CD14-positive monocyte (primary cell): ENCODE measurements at regions not wholly inside any gene's neighbourhood (a gene's known extent, or its start where the extent isn't known, plus 50 kb on each side); places are given as distances from the start of the nearest gene placed in this dataset.
"Not testable (repeated sequence)": the region's sequence is repeated elsewhere in the genome, so short reads cannot be mapped to it uniquely, and the experiment has no call there.

Source experiments
- DNase-seq, 3 donors: peaks; one replicate each; pipeline ENCODE4 v3.0.0-alpha.2; 2011 to 2022
- H2AFZ ChIP-seq: 2 replicates; pipeline ENCODE4 v1.6.0; 2012; ENCODE audit warnings: mild to moderate bottlenecking, low read depth, low read length, inconsistent platforms; ENCODE audit not compliant: insufficient read depth, poor library complexity, severe bottlenecking
- H3K27ac ChIP-seq, 2 donors: 1 replicate in 1 of 2; 2 replicates in 1 of 2; pipeline ENCODE4 v1.5.1; 2012 to 2013; ENCODE audit warnings: low read length in 2 of 2, control low read depth in 1 of 2, inconsistent platforms in 1 of 2, low read depth in 1 of 2, mild to moderate bottlenecking in 1 of 2
- H3K27me3 ChIP-seq, 2 donors: one replicate each; pipeline versions ENCODE4 v1.6.0 to v1.6.1; 2011 to 2013; ENCODE audit warnings: low read length in 2 of 2; ENCODE audit not compliant: control insufficient read depth in 2 of 2, insufficient read depth in 2 of 2
- H3K36me3 ChIP-seq, 2 donors: replicated peaks in 1 of 2; 1 replicate in 1 of 2; 2 replicates in 1 of 2; pipeline versions ENCODE4 v1.5.1 to v1.6.1; 2012 to 2013; ENCODE audit warnings: low read length in 2 of 2, control low read depth in 1 of 2, inconsistent platforms in 1 of 2, mild to moderate bottlenecking in 1 of 2; ENCODE audit not compliant: insufficient read depth in 2 of 2, control insufficient read depth in 1 of 2
- H3K4me1 ChIP-seq, 2 donors: 1 replicate in 1 of 2; 2 replicates in 1 of 2; pipeline versions ENCODE4 v1.5.1 to v1.6.1; 2012 to 2013; ENCODE audit warnings: low read length in 2 of 2, control low read depth in 1 of 2, inconsistent platforms in 1 of 2, mild to moderate bottlenecking in 1 of 2, moderate library complexity in 1 of 2; ENCODE audit not compliant: insufficient read depth in 2 of 2, control insufficient read depth in 1 of 2
- H3K4me2 ChIP-seq: replicated peaks from 2 replicates; pipeline ENCODE3; 2012; ENCODE audit warnings: low read length, moderate library complexity, mild to moderate bottlenecking; ENCODE audit not compliant: poor library complexity, severe bottlenecking; ENCODE audit errors: extremely low read depth
- H3K4me3 ChIP-seq, 3 experiments: fragments of 200-600 bp in 1 of 3; sonication (generic) in 1 of 3; replicated peaks in 1 of 3; 1 replicate in 2 of 3; 2 replicates in 1 of 3; pipeline ENCODE4 v1.5.1; 2011 to 2013; ENCODE audit warnings: low read length in 3 of 3, mild to moderate bottlenecking in 3 of 3, control low read depth in 2 of 3, low read depth in 2 of 3, inconsistent platforms in 1 of 3, moderate library complexity in 1 of 3
- H3K79me2 ChIP-seq: 2 replicates; pipeline ENCODE4 v1.6.0; 2012; ENCODE audit warnings: mild to moderate bottlenecking, control low read depth, inconsistent platforms, low read length, moderate library complexity; ENCODE audit not compliant: insufficient read depth
- H3K9ac ChIP-seq: 2 replicates; pipeline ENCODE4 v1.6.0; 2017; ENCODE audit warnings: low read length, mild to moderate bottlenecking; ENCODE audit not compliant: insufficient read depth, poor library complexity, severe bottlenecking
- H3K9me3 ChIP-seq, 2 donors: replicated peaks in 1 of 2; 1 replicate in 1 of 2; 2 replicates in 1 of 2; pipeline versions ENCODE4 v1.5.1 to v1.6.1; 2012 to 2013; ENCODE audit warnings: low read length in 2 of 2, control low read depth in 1 of 2; ENCODE audit not compliant: control insufficient read depth in 1 of 2, insufficient read depth in 1 of 2
- H4K20me1 ChIP-seq: 2 replicates; pipeline ENCODE4 v1.6.0; 2012; ENCODE audit warnings: mild to moderate bottlenecking, low read length, control low read depth, moderate library complexity; ENCODE audit not compliant: insufficient read depth
- H3K27ac Mint-ChIP-seq, 7 donors: one replicate each; pipeline ENCODE4 v1.8.0; 2020; ENCODE audit warnings: mild to moderate bottlenecking in 7 of 7, mixed read lengths in 7 of 7, moderate library complexity in 6 of 7, inconsistent platforms in 2 of 7
- H3K27me3 Mint-ChIP-seq, 3 donors: one replicate each; pipeline ENCODE4 v1.8.0; 2021 to 2022; ENCODE audit warnings: low read depth in 3 of 3, mild to moderate bottlenecking in 3 of 3, mixed read lengths in 3 of 3, moderate library complexity in 3 of 3, inconsistent platforms in 1 of 3
- H3K36me3 Mint-ChIP-seq, 2 donors: one replicate each; pipeline ENCODE4 v1.8.0; 2020; ENCODE audit warnings: mixed read lengths in 2 of 2, inconsistent platforms in 1 of 2, mild to moderate bottlenecking in 1 of 2
- H3K4me1 Mint-ChIP-seq: one replicate; pipeline ENCODE4 v1.8.0; 2020; ENCODE audit warnings: mild to moderate bottlenecking, mixed read lengths
- H3K4me3 Mint-ChIP-seq, 2 donors: one replicate each; pipeline ENCODE4 v1.8.0; 2020; ENCODE audit warnings: mild to moderate bottlenecking in 2 of 2, mixed read lengths in 2 of 2, moderate library complexity in 1 of 2
- H3K9me3 Mint-ChIP-seq, 7 donors: one replicate each; pipeline ENCODE4 v1.8.0; 2020 to 2022; ENCODE audit warnings: mixed read lengths in 7 of 7, mild to moderate bottlenecking in 6 of 7, moderate library complexity in 6 of 7, inconsistent platforms in 2 of 7
- CTCF ChIP-seq: fragments of 200-600 bp; IDR thresholded peaks from one replicate; pipeline ENCODE4 v1.8.0; 2022; ENCODE audit warnings: antibody characterized with exemption, mild to moderate bottlenecking
- WGBS: methylation state at CpG from one replicate; pipeline ENCODE4 v1.1.5; 2013; ENCODE audit warnings: missing lambda C conversion rate; ENCODE audit not compliant: insufficient coverage; 5-methylcytosine and 5-hydroxymethylcytosine counted together
- intact Hi-C, 2 donors: fragments of 100-400 bp; cut with micrococcal nuclease; formaldehyde crosslinking; loops; one replicate each; pipeline versions ENCODE4 v1.15.0 to v1.15.1; 2023

- Histone ChIP-seq H3K27me3 (no peaks in the 10 kb centered on the region), H3K4me3 (no peak overlapping the region), H2AFZ (no peak overlapping the region), H3K79me2 (no peaks in the 10 kb centered on the region), H3K27ac (no peak overlapping the region), H3K4me2 (no peak overlapping the region), H3K9ac (no peak overlapping the region), H3K9me3 (no peaks in the 10 kb centered on the region), H4K20me1 (no peaks in the 10 kb centered on the region), H3K36me3 (no peaks in the 10 kb centered on the region), H3K4me1 (no peaks in the 10 kb centered on the region)
- H3K27ac Mint-ChIP-seq = no peak overlapping the region
- intact Hi-C loops = no loop called here
- no peak for TF ChIP-seq CTCF
- no peaks in the 10 kb centered on the region for H3K36me3 Mint-ChIP-seq
- H3K27me3 Mint-ChIP-seq = peaks cover 0 to 3% (median 2%) of the 10 kb centered on the region in 3 donors
- no peak for DNase-seq
- no peak overlapping the region for H3K4me3 Mint-ChIP-seq
- H3K9me3 Mint-ChIP-seq = peaks cover 0 to 3% (median 2%) of the 10 kb centered on the region in 7 donors
- no peaks in the 10 kb centered on the region for H3K4me1 Mint-ChIP-seq
These were observed 243.0 kb downstream of the ADRA2A start for GRCh38 chr10:111319866-111320265.

- Mint-ChIP-seq H3K36me3 (no peaks in the 10 kb centered on the region), H3K9me3 (peaks cover 0 to 8% (median 3%) of the 10 kb centered on the region in 7 donors), H3K27ac (no peak overlapping the region), H3K4me3 (no peak overlapping the region), H3K27me3 (peaks cover 0 to 3% (median 2%) of the 10 kb centered on the region in 3 donors), H3K4me1 (no peaks in the 10 kb centered on the region)
- Histone ChIP-seq H3K79me2 (no peaks in the 10 kb centered on the region), H3K4me1 (no peaks in the 10 kb centered on the region), H3K9ac (no peak overlapping the region), H3K36me3 (no peaks in the 10 kb centered on the region), H3K27me3 (no peaks in the 10 kb centered on the region), H3K27ac (no peak overlapping the region), H3K4me3 (no peak overlapping the region), H3K9me3 (no peaks in the 10 kb centered on the region), H4K20me1 (no peaks in the 10 kb centered on the region), H2AFZ (no peak overlapping the region), H3K4me2 (no peak overlapping the region)
- no peak for DNase-seq
- WGBS = 83% methylated on average over 2 of the region's 3 CpGs
- TF ChIP-seq CTCF = no peak
- intact Hi-C loops = no loop called here
These were observed 246.6 kb downstream of the ADRA2A start for GRCh38 chr10:111323389-111323966.

- H3K27ac ChIP-seq, H3K4me1 Mint-ChIP-seq, H3K79me2 ChIP-seq, H3K36me3 ChIP-seq, H3K9ac ChIP-seq, H3K27ac Mint-ChIP-seq, H3K4me1 ChIP-seq, H3K4me3 ChIP-seq, H3K27me3 ChIP-seq, H4K20me1 ChIP-seq, intact Hi-C loops, H3K36me3 Mint-ChIP-seq, H3K9me3 ChIP-seq, H3K4me2 ChIP-seq, H2AFZ ChIP-seq, H3K4me3 Mint-ChIP-seq, H3K27me3 Mint-ChIP-seq, DNase-seq: not testable (repeated sequence)
- peaks cover 0 to 11% (median 4%) of the 10 kb centered on the region in 7 donors for H3K9me3 Mint-ChIP-seq
- no CpG with 5 or more reads among the region's 1 CpG for WGBS
These were observed 255.3 kb downstream of the ADRA2A start for GRCh38 chr10:111332174-111332573.
